Common myeloid progenitor, CD34-positive (primary cell): ENCODE measurements at regions not wholly inside any gene's neighbourhood (a gene's known extent, or its start where the extent isn't known, plus 50 kb on each side); places are given as distances from the start of the nearest gene placed in this dataset.

Experiments
- CTCF ChIA-PET: fragments of 350-600 bp; sonication (Branson Sonifier 250); formaldehyde crosslinking; loops from one replicate; lab custom pipeline; 2021; ENCODE audit warnings: antibody characterized with exemption; lab: Charles Lee
- POLR2A ChIA-PET: fragments of 350-600 bp; sonication (Branson Sonifier 250); formaldehyde crosslinking; loops from one replicate; lab custom pipeline; 2021; ENCODE audit warnings: antibody characterized with exemption; lab: Charles Lee
- DNase-seq, 3 donors: peaks; one replicate each; pipeline versions ENCODE4 v3.0.0 to v3.0.0-alpha.2; 2013
- H3K27ac ChIP-seq, 2 experiments: 1 replicate in 1 of 2; 2 replicates in 1 of 2; pipeline ENCODE4 v1.7.0; 2013; ENCODE audit warnings: inconsistent platforms in 2 of 2, low read length in 2 of 2, mild to moderate bottlenecking in 2 of 2, low read depth in 1 of 2, moderate library complexity in 1 of 2; ENCODE audit not compliant: severe bottlenecking in 2 of 2, insufficient read depth in 1 of 2, poor library complexity in 1 of 2
- H3K27me3 ChIP-seq, 5 experiments: replicated peaks in 2 of 5; 1 replicate in 3 of 5; 2 replicates in 2 of 5; pipeline versions ENCODE4 v1.6.1 to v1.7.0; 2013; ENCODE audit warnings: low read length in 4 of 5, mild to moderate bottlenecking in 2 of 5, moderate library complexity in 2 of 5, inconsistent platforms in 1 of 5; ENCODE audit not compliant: insufficient read depth in 5 of 5, control insufficient read depth in 4 of 5
- H3K36me3 ChIP-seq, 4 experiments: 1 replicate in 2 of 4; 2 replicates in 2 of 4; pipeline versions ENCODE4 v1.6.1 to v1.7.0; 2013; ENCODE audit warnings: low read length in 3 of 4, control low read depth in 1 of 4, mild to moderate bottlenecking in 1 of 4; ENCODE audit not compliant: control insufficient read depth in 4 of 4, insufficient read depth in 4 of 4
- H3K4me1 ChIP-seq, 4 experiments: 1 replicate in 3 of 4; 2 replicates in 1 of 4; pipeline versions ENCODE4 v1.6.1 to v1.7.1; 2013; ENCODE audit warnings: low read length in 3 of 4, mild to moderate bottlenecking in 3 of 4, control low read depth in 1 of 4, inconsistent platforms in 1 of 4, moderate library complexity in 1 of 4; ENCODE audit not compliant: control insufficient read depth in 4 of 4, insufficient read depth in 4 of 4; ENCODE audit errors: control extremely low read depth in 1 of 4
- H3K4me3 ChIP-seq, 7 experiments: 1 replicate in 4 of 7; 2 replicates in 3 of 7; pipeline versions ENCODE4 v1.5.1 to v1.7.0; 2013; ENCODE audit warnings: mild to moderate bottlenecking in 7 of 7, low read length in 6 of 7, moderate library complexity in 6 of 7, inconsistent platforms in 2 of 7, low read depth in 2 of 7, control low read depth in 1 of 7; ENCODE audit not compliant: insufficient read depth in 4 of 7, control insufficient read depth in 1 of 7; ENCODE audit errors: extremely low read depth in 1 of 7
- H3K9me3 ChIP-seq, 5 experiments: 1 replicate in 4 of 5; 2 replicates in 1 of 5; pipeline versions ENCODE4 v1.6.1 to v1.7.1; 2013; ENCODE audit warnings: low read length in 4 of 5, mild to moderate bottlenecking in 2 of 5, inconsistent platforms in 1 of 5, low read depth in 1 of 5, moderate library complexity in 1 of 5; ENCODE audit not compliant: control insufficient read depth in 4 of 5, insufficient read depth in 2 of 5; ENCODE audit errors: control extremely low read depth in 1 of 5
- WGBS: methylation state at CpG from one replicate; pipeline ENCODE4 v1.1.5; 2013; ENCODE audit not compliant: insufficient coverage; 5-methylcytosine and 5-hydroxymethylcytosine counted together

GRCh38 chr16:6493555-6493954, 839.1 kb upstream of the RBFOX1 start:
- CTCF ChIA-PET = no interaction called here
- WGBS = no CpG with 5 or more reads among the region's 6 CpGs
- DNase-seq = no peak
- Histone ChIP-seq H3K9me3 (no peaks in the 10 kb centered on the region), H3K4me1 (no peaks in the 10 kb centered on the region), H3K27me3 (no peaks in the 10 kb centered on the region), H3K4me3 (no peak overlapping the region), H3K36me3 (no peaks in the 10 kb centered on the region), H3K27ac (no peak overlapping the region)
- POLR2A ChIA-PET = no interaction called here

DNA sequence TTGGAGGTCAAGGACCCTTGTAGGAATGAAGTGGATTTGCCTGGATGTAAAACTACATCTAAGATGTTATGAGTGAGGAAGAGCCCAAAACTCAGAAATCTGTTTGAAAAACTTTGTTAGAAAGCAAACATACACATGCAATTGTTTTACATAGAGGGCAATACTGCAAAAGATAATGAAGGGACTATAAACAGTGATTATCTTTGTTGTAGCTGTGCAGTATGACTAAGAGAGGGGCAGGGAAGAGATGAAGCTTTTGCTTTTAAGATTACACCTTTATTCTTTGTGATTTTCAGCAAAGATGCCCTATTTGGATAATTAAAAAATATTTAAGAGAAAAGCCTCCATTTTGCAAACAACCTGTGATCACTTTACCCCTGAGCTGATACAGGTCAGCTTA, 839.9 kb upstream of the RBFOX1 start:
- no peaks in the 10 kb centered on the region for H3K9me3 ChIP-seq
- ChIA-PET CTCF (no interaction called here), POLR2A (no interaction called here)
- H3K4me1 ChIP-seq = no peaks in the 10 kb centered on the region
- no peaks in the 10 kb centered on the region for H3K36me3 ChIP-seq
- no peak overlapping the region for H3K27ac ChIP-seq
- no peak overlapping the region for H3K4me3 ChIP-seq
- H3K27me3 ChIP-seq = no peaks in the 10 kb centered on the region
- no peak for DNase-seq

- H3K36me3 ChIP-seq = no peaks in the 10 kb centered on the region
- H3K27me3 ChIP-seq = peaks cover 15 to 43% (median 25%) of the 10 kb centered on the region in 5 experiments
- H3K4me3 ChIP-seq = no peak overlapping the region
- no CpG with 5 or more reads among the region's 2 CpGs for WGBS
- H3K27ac ChIP-seq = no peak overlapping the region
- peaks cover 0 to 2% (median 0%) of the 10 kb centered on the region in 5 experiments for H3K9me3 ChIP-seq
- CTCF ChIA-PET = no interaction called here
- POLR2A ChIA-PET = no interaction called here
- DNase-seq = no peak
- no peaks in the 10 kb centered on the region for H3K4me1 ChIP-seq
Measured at GRCh38 chr16:6484935-6485334, 847.7 kb upstream of the RBFOX1 start.

GRCh38 chr16:6484081-6484480, 848.6 kb upstream of the RBFOX1 start:
- ChIA-PET CTCF (no interaction called here), POLR2A (no interaction called here)
- Histone ChIP-seq H3K27ac (no peak overlapping the region), H3K27me3 (peaks cover 15 to 43% (median 25%) of the 10 kb centered on the region in 5 experiments), H3K36me3 (no peaks in the 10 kb centered on the region), H3K4me3 (no peak overlapping the region), H3K9me3 (peaks cover 0 to 2% (median 0%) of the 10 kb centered on the region in 5 experiments), H3K4me1 (no peaks in the 10 kb centered on the region)
- WGBS = 49% methylated on average over 8 of the region's 12 CpGs
- DNase-seq = no peak

DNA sequence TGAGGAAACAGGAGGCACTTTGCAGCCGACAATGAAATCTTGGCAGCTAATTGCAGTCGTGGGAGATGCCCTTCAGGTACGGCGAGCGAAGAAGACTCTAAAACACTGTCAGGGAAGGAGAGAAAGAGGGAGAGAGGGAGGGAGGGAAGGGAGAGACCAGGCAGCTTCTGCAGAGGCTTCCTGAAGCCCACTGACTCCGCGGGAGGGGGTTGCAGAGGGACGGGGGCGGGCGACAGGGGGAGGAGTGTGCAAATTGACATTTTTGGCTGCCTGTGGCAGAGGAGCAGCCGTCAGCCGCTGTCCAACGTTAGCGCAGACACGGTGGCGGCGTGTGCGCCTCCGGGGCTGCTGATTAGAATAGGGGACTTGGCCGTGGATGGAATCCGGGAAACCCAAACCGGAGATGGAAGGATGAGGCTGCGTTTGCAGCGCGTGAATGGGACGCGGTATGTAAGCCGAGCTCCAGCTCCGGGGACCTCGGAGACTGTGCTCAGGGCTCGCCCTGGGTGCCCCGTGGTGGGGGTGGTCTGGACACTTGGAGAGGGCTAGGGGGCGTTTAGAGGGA, 849.1 kb upstream of the RBFOX1 start:
- POLR2A ChIA-PET = no interaction called here
- Histone ChIP-seq H3K27me3 (peaks cover 15 to 43% (median 25%) of the 10 kb centered on the region in 5 experiments), H3K27ac (no peak overlapping the region), H3K4me3 (no peak overlapping the region), H3K36me3 (no peaks in the 10 kb centered on the region), H3K4me1 (no peaks in the 10 kb centered on the region), H3K9me3 (peaks cover 0 to 2% (median 0%) of the 10 kb centered on the region in 5 experiments)
- WGBS = 5% methylated on average over 19 of the region's 33 CpGs
- CTCF ChIA-PET = no interaction called here
- DNase-seq = no peak

DNA sequence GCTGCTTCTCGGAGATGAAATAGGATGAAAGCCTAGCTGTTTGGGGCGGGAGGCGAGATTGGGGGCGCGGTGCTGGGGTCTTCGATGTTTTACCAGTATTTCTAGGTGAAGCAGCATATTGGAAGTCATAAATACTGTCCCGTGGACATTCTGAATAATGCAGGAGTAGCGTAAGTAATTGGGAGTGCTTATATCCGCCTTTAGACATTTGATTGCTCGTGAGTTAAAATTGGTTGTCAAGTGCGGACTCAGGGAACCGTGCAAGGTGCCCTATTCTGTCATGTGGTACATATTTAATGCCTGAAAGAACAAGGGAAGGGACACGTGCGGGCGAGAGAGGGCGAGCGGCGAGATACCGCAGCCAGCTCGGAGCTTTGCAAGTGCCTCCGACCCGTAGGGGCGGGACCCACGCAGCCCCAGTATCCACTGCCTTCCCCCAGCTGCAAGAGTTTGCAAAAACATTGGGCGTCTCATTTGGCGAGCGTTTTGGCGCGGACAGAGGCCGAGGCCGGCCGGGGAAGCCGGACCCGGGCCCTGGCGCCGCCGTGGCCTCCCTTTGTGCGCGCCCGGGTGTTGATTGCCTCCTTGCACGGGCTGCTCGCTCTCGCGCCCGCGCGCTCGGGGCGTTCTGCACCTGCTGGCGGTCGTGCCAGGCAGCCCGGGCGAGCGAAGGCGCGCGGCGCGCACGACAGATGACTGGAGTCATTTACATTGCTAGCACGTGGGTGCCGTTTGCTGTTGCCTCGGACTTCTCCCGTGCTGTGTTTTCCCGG, 849.8 kb upstream of the RBFOX1 start:
- POLR2A ChIA-PET = no interaction called here
- no peaks in the 10 kb centered on the region for H3K4me1 ChIP-seq
- no peak overlapping the region for H3K27ac ChIP-seq
- H3K36me3 ChIP-seq = no peaks in the 10 kb centered on the region
- peaks cover 0 to 2% (median 0%) of the 10 kb centered on the region in 5 experiments for H3K9me3 ChIP-seq
- peaks cover 15 to 43% (median 25%) of the 10 kb centered on the region in 5 experiments for H3K27me3 ChIP-seq
- DNase-seq = no peak
- H3K4me3 ChIP-seq = no peak overlapping the region
- WGBS = 16% methylated on average over 44 of the region's 65 CpGs
- CTCF ChIA-PET = no interaction called here

DNA sequence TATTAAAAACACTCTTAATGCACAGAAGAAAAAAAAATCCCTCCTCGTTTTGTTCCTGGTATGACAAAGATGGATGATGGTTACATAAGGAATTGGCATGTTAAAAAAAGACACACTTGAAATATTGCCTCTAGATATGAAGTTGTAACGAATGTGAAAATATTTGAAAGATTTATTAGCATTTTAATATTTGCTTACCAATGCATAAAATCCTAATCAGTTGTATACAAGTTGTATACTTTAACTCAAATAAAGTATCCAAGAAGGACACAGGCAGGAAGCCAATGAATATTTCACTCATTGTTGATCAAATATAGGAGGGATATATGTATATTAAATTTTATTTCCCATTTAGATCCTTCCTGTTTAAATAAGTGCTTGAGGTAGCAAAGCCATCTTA, 850.8 kb upstream of the RBFOX1 start:
- ChIA-PET CTCF (no interaction called here), POLR2A (no interaction called here)
- peaks cover 15 to 43% (median 25%) of the 10 kb centered on the region in 5 experiments for H3K27me3 ChIP-seq
- H3K4me1 ChIP-seq = no peaks in the 10 kb centered on the region
- no peak for DNase-seq
- peaks cover 0 to 3% (median 0%) of the 10 kb centered on the region in 5 experiments for H3K9me3 ChIP-seq
- H3K36me3 ChIP-seq = no peaks in the 10 kb centered on the region
- no peak overlapping the region for H3K4me3 ChIP-seq
- no peak overlapping the region for H3K27ac ChIP-seq
- no CpG with 5 or more reads among the region's 2 CpGs for WGBS
